ENCODE measurements at regions not wholly inside any gene's neighbourhood (a gene's known extent, or its start where the extent isn't known, plus 50 kb on each side); places are given as distances from the start of the nearest gene placed in this dataset.

GRCh38 chr5:175765858-175766257, 105.5 kb upstream of the CPLX2 start:
- DNase-seq, result no peak

- no peak for DNase-seq
Measured at GRCh38 chr5:175766963-175767362, 104.4 kb upstream of the CPLX2 start.

GRCh38 chr5:175772747-175773533, 98.4 kb upstream of the CPLX2 start:
- no peak for DNase-seq

- no peak for DNase-seq
Measured at GRCh38 chr5:175773534-175774070, 97.8 kb upstream of the CPLX2 start.

- DNase-seq, result no peak
Measured at GRCh38 chr5:175775416-175775815, 96.0 kb upstream of the CPLX2 start.

GRCh38 chr5:175778951-175779503, 92.4 kb upstream of the CPLX2 start:
- no peak for DNase-seq

GRCh38 chr5:175783739-175784138, 87.6 kb upstream of the CPLX2 start:
- DNase-seq, result no peak

- no peak for DNase-seq
Measured at GRCh38 chr5:175784230-175784629, 87.1 kb upstream of the CPLX2 start.

GRCh38 chr5:175785681-175786080, 85.7 kb upstream of the CPLX2 start:
- no peak for DNase-seq

GRCh38 chr5:175788155-175788787, 83.1 kb upstream of the CPLX2 start:
- DNase-seq, result no peak

GRCh38 chr5:175789670-175790069, 81.7 kb upstream of the CPLX2 start:
- no peak for DNase-seq

- DNase-seq, result no peak
Measured at GRCh38 chr5:175790796-175791195, 80.6 kb upstream of the CPLX2 start.

- no peak for DNase-seq
Measured at GRCh38 chr5:175795959-175796358, 75.4 kb upstream of the CPLX2 start.

GRCh38 chr5:175796536-175797499, 74.6 kb upstream of the CPLX2 start:
- peak; percentile 66 for DNase-seq

GRCh38 chr5:175797521-175798038, 73.8 kb upstream of the CPLX2 start:
- no peak for DNase-seq

- no peak for DNase-seq
Measured at GRCh38 chr5:175798626-175799025, 72.8 kb upstream of the CPLX2 start.

- DNase-seq, result no peak
Measured at GRCh38 chr5:175800656-175801081, 70.7 kb upstream of the CPLX2 start.

GRCh38 chr5:175802361-175802760, 69.0 kb upstream of the CPLX2 start:
- DNase-seq, result no peak

GRCh38 chr5:175803254-175803653, 68.1 kb upstream of the CPLX2 start:
- DNase-seq, result no peak

- no peak for DNase-seq
Measured at GRCh38 chr5:175803736-175804454, 67.5 kb upstream of the CPLX2 start.

GRCh38 chr5:175805256-175806011, 65.9 kb upstream of the CPLX2 start:
- DNase-seq, result no peak
